Activated T-helper 1 cell treated with anti-CD3 and anti-CD28 coated beads, Interleukin-12 subunit alpha, Interleukin-12 subunit beta, Interleukin-2, Interleukin-4 antibody, amounts not matched to agents 30 ng/mL and 10 ng/mL and 1 ng/mL, durations not matched to agents 14 hours and 24 hours and 36 hours (primary cell): ENCODE measurements at regions not wholly inside any gene's neighbourhood (a gene's known extent, or its start where the extent isn't known, plus 50 kb on each side); places are given as distances from the start of the nearest gene placed in this dataset.
"Not testable (repeated sequence)": the region's sequence is repeated elsewhere in the genome, so short reads cannot be mapped to it uniquely, and the experiment has no call there.

ENCODE experiments used
- DNase-seq: peaks from one replicate; pipeline ENCODE4 v3.0.0; 2021; ENCODE audit warnings: low spot score
- H3K27ac Mint-ChIP-seq: one replicate; pipeline ENCODE4 v1.8.0; 2021; ENCODE audit warnings: mild to moderate bottlenecking, mixed read lengths
- H3K27me3 Mint-ChIP-seq: one replicate; pipeline ENCODE4 v1.8.0; 2022; ENCODE audit warnings: mild to moderate bottlenecking, moderate library complexity, mixed read lengths; ENCODE audit not compliant: insufficient read depth
- H3K36me3 Mint-ChIP-seq: one replicate; pipeline ENCODE4 v1.8.0; 2021; ENCODE audit warnings: low read depth, mixed read lengths
- H3K4me1 Mint-ChIP-seq: one replicate; pipeline ENCODE4 v1.8.0; 2021; ENCODE audit warnings: low read depth, mixed read lengths
- H3K4me3 Mint-ChIP-seq: one replicate; pipeline ENCODE4 v1.8.0; 2021; ENCODE audit warnings: mild to moderate bottlenecking, moderate library complexity, mixed read lengths
- H3K9me3 Mint-ChIP-seq: one replicate; pipeline ENCODE4 v1.8.0; 2021; ENCODE audit warnings: mixed read lengths
- intact Hi-C: fragments of 100-400 bp; cut with micrococcal nuclease; formaldehyde crosslinking; loops from one replicate; pipeline ENCODE4 v1.15.1; 2024

GRCh38 chr1:187991944-187992343, 1163.2 kb downstream of the PLA2G4A start:
- Mint-ChIP-seq H3K27ac (no peak overlapping the region), H3K27me3 (no peaks in the 10 kb centered on the region), H3K9me3 (no peaks in the 10 kb centered on the region), H3K36me3 (no peaks in the 10 kb centered on the region), H3K4me3 (no peak overlapping the region), H3K4me1 (no peaks in the 10 kb centered on the region)
- no peak for DNase-seq
- intact Hi-C loops: no loop called here

GRCh38 chr1:187996780-187997179, 1168.0 kb downstream of the PLA2G4A start:
- Mint-ChIP-seq H3K27ac (no peak overlapping the region), H3K4me1 (no peaks in the 10 kb centered on the region), H3K4me3 (no peak overlapping the region), H3K27me3 (no peaks in the 10 kb centered on the region), H3K9me3 (no peaks in the 10 kb centered on the region), H3K36me3 (no peaks in the 10 kb centered on the region)
- DNase-seq: no peak
- intact Hi-C loops: no loop called here

GRCh38 chr1:187999973-188000372, 1171.2 kb downstream of the PLA2G4A start:
- no peak overlapping the region for H3K4me3 Mint-ChIP-seq
- no peaks in the 10 kb centered on the region for H3K36me3 Mint-ChIP-seq
- no peak for DNase-seq
- no peaks in the 10 kb centered on the region for H3K27me3 Mint-ChIP-seq
- no peaks in the 10 kb centered on the region for H3K9me3 Mint-ChIP-seq
- no peaks in the 10 kb centered on the region for H3K4me1 Mint-ChIP-seq
- intact Hi-C loops: no loop called here
- H3K27ac Mint-ChIP-seq: no peak overlapping the region

GRCh38 chr1:188003687-188004086, 1174.9 kb downstream of the PLA2G4A start:
- H3K9me3 Mint-ChIP-seq, H3K36me3 Mint-ChIP-seq, H3K27ac Mint-ChIP-seq, H3K27me3 Mint-ChIP-seq, DNase-seq, H3K4me1 Mint-ChIP-seq, H3K4me3 Mint-ChIP-seq, intact Hi-C loops: not testable (repeated sequence)

GRCh38 chr1:188004849-188005248, 1176.1 kb downstream of the PLA2G4A start:
- Mint-ChIP-seq H3K27ac (no peak overlapping the region), H3K4me1 (no peaks in the 10 kb centered on the region), H3K27me3 (no peaks in the 10 kb centered on the region), H3K36me3 (no peaks in the 10 kb centered on the region), H3K9me3 (peaks cover 3% of the 10 kb centered on the region), H3K4me3 (no peak overlapping the region)
- intact Hi-C loops: no loop called here
- DNase-seq: no peak

GRCh38 chr1:188006354-188006753, 1177.6 kb downstream of the PLA2G4A start:
- Mint-ChIP-seq H3K27me3 (no peaks in the 10 kb centered on the region), H3K4me3 (no peak overlapping the region), H3K36me3 (no peaks in the 10 kb centered on the region), H3K27ac (no peak overlapping the region), H3K9me3 (peaks cover 3% of the 10 kb centered on the region), H3K4me1 (no peaks in the 10 kb centered on the region)
- intact Hi-C loops: no loop called here
- DNase-seq: no peak

- H3K4me3 Mint-ChIP-seq, H3K27me3 Mint-ChIP-seq, H3K27ac Mint-ChIP-seq, H3K36me3 Mint-ChIP-seq, DNase-seq, intact Hi-C loops, H3K4me1 Mint-ChIP-seq: not testable (repeated sequence)
- H3K9me3 Mint-ChIP-seq: peaks cover 10% of the 10 kb centered on the region
Observed at GRCh38 chr1:188013222-188013849, 1184.6 kb downstream of the PLA2G4A start.

- intact Hi-C loops: no loop called here
- H3K36me3 Mint-ChIP-seq: no peaks in the 10 kb centered on the region
- no peak overlapping the region for H3K4me3 Mint-ChIP-seq
- H3K9me3 Mint-ChIP-seq: peaks cover 11% of the 10 kb centered on the region
- no peak for DNase-seq
- H3K27me3 Mint-ChIP-seq: no peaks in the 10 kb centered on the region
- H3K27ac Mint-ChIP-seq: no peak overlapping the region
- no peaks in the 10 kb centered on the region for H3K4me1 Mint-ChIP-seq
Observed at GRCh38 chr1:188017921-188018320, 1189.2 kb downstream of the PLA2G4A start.

GRCh38 chr1:188022661-188023060, 1193.9 kb downstream of the PLA2G4A start:
- Mint-ChIP-seq H3K27me3 (no peaks in the 10 kb centered on the region), H3K4me1 (no peaks in the 10 kb centered on the region), H3K9me3 (peaks cover 5% of the 10 kb centered on the region), H3K27ac (no peak overlapping the region), H3K4me3 (no peak overlapping the region), H3K36me3 (no peaks in the 10 kb centered on the region)
- intact Hi-C loops: no loop called here
- DNase-seq: no peak

- H3K4me3 Mint-ChIP-seq: no peak overlapping the region
- no peak overlapping the region for H3K27ac Mint-ChIP-seq
- H3K27me3 Mint-ChIP-seq: no peaks in the 10 kb centered on the region
- intact Hi-C loops: no loop called here
- no peaks in the 10 kb centered on the region for H3K36me3 Mint-ChIP-seq
- no peaks in the 10 kb centered on the region for H3K4me1 Mint-ChIP-seq
- DNase-seq: no peak
- H3K9me3 Mint-ChIP-seq: peaks cover 5% of the 10 kb centered on the region
Observed at GRCh38 chr1:188023206-188023605, 1194.5 kb downstream of the PLA2G4A start.

- Mint-ChIP-seq H3K27me3 (no peaks in the 10 kb centered on the region), H3K9me3 (no peaks in the 10 kb centered on the region), H3K4me1 (no peaks in the 10 kb centered on the region), H3K36me3 (no peaks in the 10 kb centered on the region), H3K4me3 (no peak overlapping the region), H3K27ac (no peak overlapping the region)
- intact Hi-C loops: no loop called here
- no peak for DNase-seq
Observed at GRCh38 chr1:188027613-188028012, 1198.9 kb downstream of the PLA2G4A start.

- H3K27ac Mint-ChIP-seq, H3K4me3 Mint-ChIP-seq, intact Hi-C loops, H3K36me3 Mint-ChIP-seq, H3K4me1 Mint-ChIP-seq, DNase-seq, H3K27me3 Mint-ChIP-seq: not testable (repeated sequence)
- H3K9me3 Mint-ChIP-seq: peaks cover 10% of the 10 kb centered on the region
Observed at GRCh38 chr1:188037572-188037971, 1208.8 kb downstream of the PLA2G4A start.

- Mint-ChIP-seq H3K4me3 (no peak overlapping the region), H3K27me3 (no peaks in the 10 kb centered on the region), H3K4me1 (no peaks in the 10 kb centered on the region), H3K9me3 (peaks cover 3% of the 10 kb centered on the region), H3K27ac (no peak overlapping the region), H3K36me3 (no peaks in the 10 kb centered on the region)
- intact Hi-C loops: no loop called here
- DNase-seq: no peak
Observed at GRCh38 chr1:188043536-188044245, 1214.9 kb downstream of the PLA2G4A start.

GRCh38 chr1:188050250-188050649, 1221.5 kb downstream of the PLA2G4A start:
- no peak for DNase-seq
- Mint-ChIP-seq H3K4me3 (no peak overlapping the region), H3K27me3 (no peaks in the 10 kb centered on the region)

More at GRCh38 chr1:188050250-188050649, 1221.5 kb downstream of the PLA2G4A start:
- intact Hi-C loops: no loop called here
- Mint-ChIP-seq H3K36me3 (no peaks in the 10 kb centered on the region), H3K27ac (no peak overlapping the region), H3K9me3 (peaks cover 5% of the 10 kb centered on the region), H3K4me1 (no peaks in the 10 kb centered on the region)
